SK-N-SH (cell line): ENCODE measurements at regions not wholly inside any gene's neighbourhood (a gene's known extent, or its start where the extent isn't known, plus 50 kb on each side); places are given as distances from the start of the nearest gene placed in this dataset.

ENCODE experiments used
- CTCF ChIA-PET: fragments of 300-600, 350-600 bp; formaldehyde crosslinking; extraction: SDS; loops from one replicate; lab custom pipeline; 2021; lab: Yijun Ruan, JAX
- POLR2A ChIA-PET: fragments of 350-600 bp; sonication (Branson Sonifier 250); formaldehyde crosslinking; extraction: SDS; loops from one replicate; lab custom pipeline; 2020; ENCODE audit warnings: antibody characterized with exemption, inconsistent platforms; lab: Yijun Ruan, JAX
- DNase-seq: peaks from one replicate; pipeline ENCODE4 v3.0.0; 2012
- H2AFZ ChIP-seq: fragments of 200-600 bp; sonication (generic); 2 replicates; pipeline ENCODE4 v1.8.1; 2016; ENCODE audit warnings: antibody characterized with exemption, mild to moderate bottlenecking, low read depth
- H3F3A ChIP-seq: fragments of 200-600 bp; sonication (generic); replicated peaks from 2 replicates; pipeline ENCODE3; 2016; ENCODE audit warnings: antibody characterized with exemption, mild to moderate bottlenecking; ENCODE audit not compliant: insufficient read depth
- H3K27ac ChIP-seq, 2 experiments: fragments of 200-500 bp in 1 of 2; fragments of 200-600 bp in 1 of 2; sonication (Bioruptor generic) in 1 of 2; sonication (generic), shearing (Covaris generic) in 1 of 2; 2 replicates each; pipeline versions ENCODE4 v1.5.1 to v1.6.1; 2014 to 2016; ENCODE audit warnings: low read depth in 2 of 2, inconsistent platforms in 1 of 2, low read length in 1 of 2, mild to moderate bottlenecking in 1 of 2, mixed read lengths in 1 of 2
- H3K27me3 ChIP-seq: fragments of 200-600 bp; sonication (generic), shearing (Covaris generic); 2 replicates; pipeline ENCODE4 v1.6.1; 2016; ENCODE audit warnings: mixed run types; ENCODE audit not compliant: insufficient read depth
- H3K36me3 ChIP-seq, 2 experiments: fragments of 200-500 bp in 1 of 2; fragments of 200-600 bp in 1 of 2; sonication (Bioruptor generic) in 1 of 2; sonication (generic) in 1 of 2; replicated peaks in 1 of 2; 2 replicates each; pipeline versions ENCODE3 to v1.5.1; 2014 to 2016; ENCODE audit warnings: low read length in 1 of 2, mild to moderate bottlenecking in 1 of 2; ENCODE audit not compliant: insufficient read depth in 2 of 2, control insufficient read depth in 1 of 2
- H3K4me1 ChIP-seq, 2 experiments: fragments of 200-500 bp in 1 of 2; fragments of 200-600 bp in 1 of 2; sonication (Bioruptor generic) in 1 of 2; sonication (generic), shearing (Covaris generic) in 1 of 2; 2 replicates each; pipeline versions ENCODE4 v1.5.1 to v1.6.1; 2014 to 2016; ENCODE audit warnings: low read depth in 1 of 2, low read length in 1 of 2, mixed run types in 1 of 2; ENCODE audit not compliant: insufficient read depth in 2 of 2, control insufficient read depth in 1 of 2
- H3K4me2 ChIP-seq: fragments of 200-600 bp; sonication (generic), shearing (Covaris generic); 2 replicates; pipeline ENCODE4 v1.6.1; 2017; ENCODE audit warnings: mixed run types
- H3K4me3 ChIP-seq, 2 experiments: fragments of 200-500 bp in 1 of 2; fragments of 200-600 bp in 1 of 2; sonication (Bioruptor generic) in 1 of 2; sonication (generic), shearing (Covaris generic) in 1 of 2; 2 replicates each; pipeline versions ENCODE4 v1.5.1 to v1.8.1; 2014 to 2016; ENCODE audit warnings: low read depth in 2 of 2, inconsistent platforms in 1 of 2, low read length in 1 of 2, mild to moderate bottlenecking in 1 of 2, mixed read lengths in 1 of 2, moderate library complexity in 1 of 2
- H3K79me2 ChIP-seq: fragments of 200-600 bp; sonication (generic); 2 replicates; pipeline ENCODE4 v1.8.1; 2017; ENCODE audit warnings: mild to moderate bottlenecking; ENCODE audit not compliant: insufficient read depth
- H3K9ac ChIP-seq: fragments of 200-600 bp; sonication (generic); 2 replicates; pipeline ENCODE4 v1.6.1; 2017; ENCODE audit warnings: mixed run types
- H3K9me2 ChIP-seq: fragments of 200-600 bp; sonication (generic); 2 replicates; pipeline ENCODE4 v1.6.1; 2017; ENCODE audit warnings: mixed run types
- H3K9me3 ChIP-seq: fragments of 200-600 bp; sonication (generic); 2 replicates; pipeline ENCODE4 v1.6.1; 2017; ENCODE audit warnings: mixed run types, mild to moderate bottlenecking, moderate library complexity
- H4K20me1 ChIP-seq: fragments of 200-600 bp; sonication (generic); 2 replicates; pipeline ENCODE4 v1.6.1; 2017; ENCODE audit warnings: mild to moderate bottlenecking, mixed run types; ENCODE audit not compliant: insufficient read depth
- CHD2 ChIP-seq: fragments of 150-350 bp; IDR thresholded peaks from 2 replicates; pipeline ENCODE4 v1.6.1; 2018; ENCODE audit warnings: low read length; ENCODE audit not compliant: partially characterized antibody
- EP300 ChIP-seq, 2 experiments: IDR thresholded peaks; 2 replicates each; pipeline versions ENCODE4 v1.4.0 to v1.6.1; 2012; ENCODE audit warnings: borderline replicate concordance in 1 of 2, low read depth in 1 of 2, low read length in 1 of 2
- EZH2phosphoT487 ChIP-seq: fragments of 200-600 bp; sonication (generic); IDR thresholded peaks from 2 replicates; pipeline ENCODE4 v1.6.1; 2017; ENCODE audit warnings: low read depth, mixed run types, mild to moderate bottlenecking, antibody characterized with exemption, moderate library complexity, borderline replicate concordance
- FOSL2 ChIP-seq: IDR thresholded peaks from 2 replicates; pipeline ENCODE4 v1.4.0; 2012; ENCODE audit warnings: low read depth, mild to moderate bottlenecking, moderate library complexity, borderline replicate concordance
- FOXJ3 ChIP-seq: sonication (generic); formaldehyde crosslinking; IDR thresholded peaks from 2 replicates; pipeline ENCODE4 v1.5.1; 2020; ENCODE audit warnings: mild to moderate bottlenecking, missing genetic modification reagents
- FOXM1 ChIP-seq: IDR thresholded peaks from 2 replicates; pipeline ENCODE4 v1.4.0; 2012; ENCODE audit warnings: low read depth, mild to moderate bottlenecking
- GABPA ChIP-seq: IDR thresholded peaks from 2 replicates; pipeline ENCODE4 v1.4.0; 2012; ENCODE audit warnings: low read depth, mild to moderate bottlenecking
- GATA2 ChIP-seq: sonication (generic); formaldehyde crosslinking; IDR thresholded peaks from 2 replicates; pipeline ENCODE4 v1.5.0; 2020; ENCODE audit warnings: mild to moderate bottlenecking, missing genetic modification reagents
- IRF3 ChIP-seq: fragments of 150-350 bp; IDR thresholded peaks from 2 replicates; pipeline ENCODE4 v1.6.1; 2016; ENCODE audit warnings: mild to moderate bottlenecking, low read depth, low read length
- MEF2A ChIP-seq: IDR thresholded peaks from 2 replicates; pipeline ENCODE4 v1.4.0; 2012; ENCODE audit warnings: low read depth, borderline replicate concordance
- NRF1 ChIP-seq: IDR thresholded peaks from 2 replicates; pipeline ENCODE4 v1.6.1; 2012; ENCODE audit warnings: low read depth, mild to moderate bottlenecking, low read length
- PBX3 ChIP-seq: IDR thresholded peaks from 2 replicates; pipeline ENCODE4; 2012
- RAD21 ChIP-seq: IDR thresholded peaks from 2 replicates; pipeline ENCODE4 v1.6.1; 2012; ENCODE audit warnings: mild to moderate bottlenecking, low read length
- RXRA ChIP-seq: IDR thresholded peaks from 2 replicates; pipeline ENCODE4 v1.4.0; 2012; ENCODE audit warnings: low read depth, mild to moderate bottlenecking, borderline replicate concordance
- SMC3 ChIP-seq: IDR thresholded peaks from 2 replicates; pipeline ENCODE4 v1.6.1; 2012; ENCODE audit warnings: low read depth, low read length, improper control_type of control experiment
- TCF12 ChIP-seq: IDR thresholded peaks from 2 replicates; pipeline ENCODE4 v1.4.0; 2012
- TEAD4 ChIP-seq: IDR thresholded peaks from 2 replicates; pipeline ENCODE4 v1.4.0; 2012; ENCODE audit warnings: mild to moderate bottlenecking, borderline replicate concordance; ENCODE audit not compliant: insufficient read depth
- USF1 ChIP-seq: IDR thresholded peaks from 2 replicates; pipeline ENCODE4 v1.4.0; 2012; ENCODE audit warnings: low read depth, borderline replicate concordance
- USF2 ChIP-seq: fragments of 150-350 bp; IDR thresholded peaks from 2 replicates; pipeline ENCODE4 v1.6.1; 2017; ENCODE audit warnings: antibody characterized with exemption, low read length, low read depth, borderline replicate concordance
- YY1 ChIP-seq: IDR thresholded peaks from 2 replicates; pipeline ENCODE4 v1.4.0; 2012; ENCODE audit warnings: low read depth, mild to moderate bottlenecking
- WGBS: methylation state at CpG from one replicate; pipeline ENCODE4 v1.1.6; 2017; ENCODE audit warnings: low lambda C conversion rate; 5-methylcytosine and 5-hydroxymethylcytosine counted together

GRCh38 chr7:97293031-97293430 lies 175.5 kb downstream of the SDHAF3 start:
- Histone ChIP-seq H3K27ac (no peak overlapping the region), H3K9me3 (no peaks in the 10 kb centered on the region), H3K9ac (no peak overlapping the region), H4K20me1 (no peaks in the 10 kb centered on the region), H2AFZ (no peak overlapping the region), H3K36me3 (no peaks in the 10 kb centered on the region)
- TF ChIP-seq EP300 (IDR thresholded peaks at IDR 0.05; ENCODE audit: borderline replicate concordance in 1 of 2, low read depth in 1 of 2, low read length in 1 of 2) (no peak), MEF2A (no peak), FOSL2 (no peak), GABPA (no peak), TCF12 (no peak), FOXJ3 (CRISPR knock-in tag) (no peak), EZH2phosphoT487 (no peak), RAD21 (no peak), YY1 (no peak), USF2 (no peak), FOXM1 (no peak), PBX3 (no peak), RXRA (no peak), USF1 (no peak), IRF3 (no peak), NRF1 (no peak), CHD2 (no peak), TEAD4 (no peak), SMC3 (no peak), GATA2 (CRISPR knock-in tag) (no peak)
- TF ChIP-seq, all 33 proteins: peak for 0
- H3K4me3 ChIP-seq = no peak overlapping the region
- ChIA-PET POLR2A (no interaction called here), CTCF (interaction anchor here (0.6 kb wide), 1 partner anchor 47 kb away, joined by 3 read pairs; no protein-coding TSS in a partner anchor)
- WGBS = 9% methylated on average over 3 of the region's 3 CpGs
- no peaks in the 10 kb centered on the region for H3F3A ChIP-seq
- H3K27me3 ChIP-seq = no peaks in the 10 kb centered on the region; the same call in 1 of the 2 replicates
- no peaks in the 10 kb centered on the region for H3K4me1 ChIP-seq
- H3K9me2 ChIP-seq = no peaks in the 10 kb centered on the region
- DNase-seq = no peak
- no peaks in the 10 kb centered on the region for H3K79me2 ChIP-seq
- no peak overlapping the region for H3K4me2 ChIP-seq
